ENCODE measurements at regions not wholly inside any gene's neighbourhood (a gene's known extent, or its start where the extent isn't known, plus 50 kb on each side); places are given as distances from the start of the nearest gene placed in this dataset.
"Not testable (repeated sequence)": the region's sequence is repeated elsewhere in the genome, so short reads cannot be mapped to it uniquely, and the experiment has no call there.

- no peak for DNase-seq
These were observed 301.4 kb downstream of the BMP4 start for GRCh38 chr14:53655080-53655785.

GRCh38 chr14:53652068-53652467 lies 304.6 kb downstream of the BMP4 start:
- DNase-seq: no peak

- no peak for DNase-seq
These were observed 305.4 kb downstream of the BMP4 start for GRCh38 chr14:53651096-53651740.

- no peak for DNase-seq
These were observed 309.7 kb downstream of the BMP4 start for GRCh38 chr14:53646925-53647324.

GRCh38 chr14:53640695-53641094 lies 315.9 kb downstream of the BMP4 start:
- DNase-seq: no peak

GRCh38 chr14:53638966-53639365 lies 317.7 kb downstream of the BMP4 start:
- DNase-seq: no peak

GRCh38 chr14:53634793-53635192 lies 321.8 kb downstream of the BMP4 start:
- DNase-seq: no peak

GRCh38 chr14:53630336-53630735 lies 326.3 kb downstream of the BMP4 start:
- no peak for DNase-seq

- no peak for DNase-seq
These were observed 327.7 kb downstream of the BMP4 start for GRCh38 chr14:53628732-53629430.

- no peak for DNase-seq
These were observed 328.4 kb downstream of the BMP4 start for GRCh38 chr14:53628261-53628660.

- DNase-seq: no peak
These were observed 329.9 kb downstream of the BMP4 start for GRCh38 chr14:53626761-53627160.

- DNase-seq: no peak
These were observed 334.2 kb downstream of the BMP4 start for GRCh38 chr14:53622447-53622846.

- DNase-seq: no peak
These were observed 334.7 kb downstream of the BMP4 start for GRCh38 chr14:53621921-53622320.

- DNase-seq: no peak
These were observed 335.2 kb downstream of the BMP4 start for GRCh38 chr14:53621433-53621832.

GRCh38 chr14:53620890-53621289 lies 335.7 kb downstream of the BMP4 start:
- DNase-seq: no peak

GRCh38 chr14:53620317-53620716 lies 336.3 kb downstream of the BMP4 start:
- no peak for DNase-seq

GRCh38 chr14:53619691-53620231 lies 336.9 kb downstream of the BMP4 start:
- no peak for DNase-seq

GRCh38 chr14:53616536-53616935 lies 340.1 kb downstream of the BMP4 start:
- not testable (repeated sequence) for DNase-seq

GRCh38 chr14:53615252-53615651 lies 341.4 kb downstream of the BMP4 start:
- no peak for DNase-seq

- no peak for DNase-seq
These were observed 343.0 kb downstream of the BMP4 start for GRCh38 chr14:53613404-53614253.

GRCh38 chr14:53610947-53611346 lies 345.7 kb downstream of the BMP4 start:
- DNase-seq: no peak

GRCh38 chr14:53609009-53609408 lies 347.6 kb downstream of the BMP4 start:
- no peak for DNase-seq

GRCh38 chr14:53608369-53608768 lies 348.3 kb downstream of the BMP4 start:
- no peak for DNase-seq
